Stimulated activated naive CD4-positive, alpha-beta T cell (primary cell): ENCODE measurements at regions not wholly inside any gene's neighbourhood (a gene's known extent, or its start where the extent isn't known, plus 50 kb on each side); places are given as distances from the start of the nearest gene placed in this dataset.
"Not testable (repeated sequence)": the region's sequence is repeated elsewhere in the genome, so short reads cannot be mapped to it uniquely, and the experiment has no call there.

ENCODE experiments used
- DNase-seq, 6 experiments: peaks; one replicate each; lab custom pipeline; 2025; lab: John Stamatoyannopoulos, UW

DNA sequence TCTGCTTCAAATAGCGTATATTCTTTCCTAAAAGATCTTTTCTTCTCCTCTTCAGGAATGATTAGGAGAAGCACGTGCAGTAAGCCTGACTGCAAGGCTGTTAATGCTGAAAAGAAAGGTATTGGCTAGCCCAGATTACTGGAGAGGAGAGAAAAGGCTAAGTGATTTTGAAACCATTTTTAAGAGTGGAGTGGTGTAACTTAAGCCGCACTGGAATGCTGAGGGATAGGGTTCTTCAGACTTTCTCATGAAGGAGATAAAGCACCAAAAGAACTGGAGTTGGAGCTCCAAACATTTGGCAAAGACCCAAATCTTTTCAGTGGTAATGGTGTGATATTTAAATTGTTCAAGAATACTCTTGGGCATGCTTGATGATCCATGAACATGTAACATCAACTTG, 388.3 kb downstream of the COG6 start:
- no peak for DNase-seq

DNA sequence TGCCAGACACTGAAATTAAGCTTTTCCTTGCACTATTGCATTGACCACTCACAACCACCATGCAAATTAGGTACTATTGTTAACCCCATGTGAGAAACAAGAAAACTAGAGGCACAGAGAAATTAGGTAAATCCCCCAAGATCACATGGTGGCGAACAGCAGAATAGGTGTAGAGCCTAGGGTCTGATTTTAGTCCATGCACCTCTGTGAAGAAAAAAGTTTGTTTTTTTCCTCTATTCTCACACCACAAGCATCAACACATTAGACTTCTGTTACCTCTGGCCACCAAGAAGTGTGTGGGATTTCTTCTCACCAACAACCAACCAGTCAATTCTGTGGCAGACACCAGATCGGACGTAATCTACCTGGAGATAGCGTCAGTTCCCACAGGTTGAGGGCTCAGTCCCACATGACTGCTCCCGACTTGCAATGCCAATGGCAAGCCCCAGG, 391.9 kb downstream of the COG6 start:
- DNase-seq: no peak

DNA sequence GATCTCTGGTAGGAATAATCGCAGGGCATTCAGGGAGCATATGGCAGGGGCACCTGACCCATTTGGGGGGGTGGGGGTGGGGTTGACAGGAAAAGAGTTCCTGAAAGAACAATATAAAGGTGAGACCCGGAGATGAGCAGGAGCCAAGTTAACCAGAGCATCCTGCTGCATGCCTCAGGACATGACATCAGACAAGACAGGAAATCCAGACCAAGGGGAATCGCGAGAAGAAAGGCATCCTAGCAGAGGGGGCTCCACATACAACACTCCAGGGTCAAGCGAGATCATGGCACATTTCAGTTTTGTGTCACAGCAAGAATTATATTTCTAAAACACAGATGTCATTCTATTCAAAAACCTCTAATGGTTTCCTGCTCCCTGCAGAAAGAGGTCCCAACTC, 393.1 kb downstream of the COG6 start:
- no peak for DNase-seq

DNA sequence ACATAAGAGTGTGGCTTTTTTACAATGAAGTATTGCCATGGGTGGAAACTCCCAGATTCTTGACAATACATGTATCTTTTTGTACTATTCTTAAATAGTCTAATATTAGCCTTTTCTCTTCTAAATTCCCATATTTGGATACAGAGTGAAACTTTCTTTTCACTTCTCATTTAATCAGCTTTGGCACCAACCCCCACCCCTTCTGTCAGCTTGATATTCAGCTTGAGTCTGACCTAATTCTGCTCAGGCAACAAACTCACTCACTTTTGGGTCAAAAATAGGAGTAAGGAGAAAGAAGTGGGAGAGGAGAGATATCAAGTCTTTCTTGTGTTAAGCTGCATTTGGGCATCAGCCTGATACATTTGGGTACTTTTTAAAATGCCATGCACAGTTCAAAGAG, 397.5 kb downstream of the COG6 start:
- no peak for DNase-seq

DNA sequence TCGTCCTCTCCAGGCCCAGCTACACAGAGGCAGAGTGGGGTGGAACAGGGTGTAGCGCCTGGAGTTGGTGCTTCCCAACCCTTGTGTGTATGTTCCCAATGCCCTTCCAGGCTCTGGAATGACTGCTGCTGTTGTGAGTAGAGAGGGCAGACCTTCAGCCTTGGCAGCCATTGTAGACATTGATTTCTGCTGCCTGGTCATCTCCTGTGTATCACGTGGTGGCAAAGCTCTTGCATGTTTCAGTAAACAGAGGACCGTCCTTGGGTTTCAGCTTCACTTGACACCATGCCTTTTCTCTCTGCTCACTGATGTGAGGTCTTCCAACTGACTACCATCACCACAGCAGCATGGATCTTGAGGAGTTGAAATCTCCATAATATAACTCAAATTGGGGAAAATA, 397.9 kb downstream of the COG6 start:
- DNase-seq: no peak

DNA sequence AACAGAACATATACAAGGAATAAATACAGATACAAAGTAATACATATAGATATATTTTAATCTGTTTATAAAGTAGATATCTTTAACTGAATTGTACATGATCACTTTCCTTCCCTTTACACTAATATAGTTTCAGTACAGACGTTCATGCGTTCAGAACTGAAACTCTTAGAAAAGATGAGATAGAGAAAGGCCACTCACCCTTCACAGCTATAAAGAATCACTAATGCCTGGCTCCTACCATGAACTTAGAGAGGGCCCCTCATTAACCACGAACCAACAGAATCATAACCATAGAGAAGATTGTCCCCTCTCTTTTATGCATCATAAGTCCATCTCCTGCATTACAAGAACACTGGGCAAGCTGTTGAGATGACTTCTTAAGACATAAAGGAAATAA, 399.0 kb downstream of the COG6 start:
- not testable (repeated sequence) for DNase-seq

DNA sequence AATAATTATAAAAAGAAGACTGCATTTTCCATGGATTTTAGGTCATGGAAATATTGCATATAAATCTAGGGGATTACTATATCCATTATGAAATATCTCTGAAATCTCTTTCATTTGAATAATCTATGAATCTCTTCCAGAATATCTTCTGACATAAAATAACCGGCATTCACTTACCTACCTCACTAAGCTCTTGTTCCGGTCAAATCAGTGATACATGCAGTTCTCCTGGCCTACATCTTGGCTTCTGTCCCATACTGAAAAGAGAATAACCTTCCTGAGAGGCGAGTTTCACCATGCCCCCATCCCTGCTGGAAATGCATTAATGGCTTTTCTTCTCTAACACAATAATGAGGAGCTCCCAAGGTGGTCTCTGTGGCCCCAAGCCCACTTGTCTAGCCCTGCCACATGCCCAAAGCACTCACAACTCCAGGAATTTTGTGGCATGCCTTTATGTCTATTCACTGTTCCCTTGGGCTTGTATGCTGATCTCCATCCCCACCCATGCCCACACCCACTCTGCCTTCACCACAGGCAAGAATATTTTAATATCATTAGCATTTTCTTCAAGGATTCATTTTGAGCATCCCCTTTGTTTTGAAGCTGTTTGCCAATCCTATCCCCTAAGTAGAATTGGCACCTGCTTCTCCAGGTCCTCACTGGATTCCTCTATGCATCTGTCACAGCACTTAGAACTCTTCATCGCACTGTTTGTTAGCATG, 401.6 kb downstream of the COG6 start:
- DNase-seq: no peak

DNA sequence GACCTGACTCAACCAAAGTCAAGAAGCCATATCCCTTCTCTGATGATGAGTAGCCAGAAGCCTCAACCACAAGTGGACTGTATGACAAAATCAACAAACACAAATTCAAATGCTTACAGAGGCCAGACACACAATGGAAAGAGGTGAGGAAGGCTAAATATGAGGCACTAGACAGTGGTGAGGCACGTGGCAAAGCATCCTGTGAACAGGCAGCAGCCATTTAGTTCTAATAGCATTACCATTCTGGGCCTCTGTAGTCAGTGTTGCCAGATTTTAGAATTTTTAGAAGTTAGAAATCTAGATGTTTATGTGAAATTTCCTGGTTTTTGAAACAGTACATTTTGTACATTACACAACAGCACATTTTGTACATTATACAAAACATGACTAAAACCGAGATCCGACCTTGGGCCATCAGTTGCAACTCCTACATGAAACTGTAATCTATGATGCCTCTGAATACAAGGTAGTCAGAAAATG, 403.3 kb downstream of the COG6 start:
- DNase-seq: no peak

DNA sequence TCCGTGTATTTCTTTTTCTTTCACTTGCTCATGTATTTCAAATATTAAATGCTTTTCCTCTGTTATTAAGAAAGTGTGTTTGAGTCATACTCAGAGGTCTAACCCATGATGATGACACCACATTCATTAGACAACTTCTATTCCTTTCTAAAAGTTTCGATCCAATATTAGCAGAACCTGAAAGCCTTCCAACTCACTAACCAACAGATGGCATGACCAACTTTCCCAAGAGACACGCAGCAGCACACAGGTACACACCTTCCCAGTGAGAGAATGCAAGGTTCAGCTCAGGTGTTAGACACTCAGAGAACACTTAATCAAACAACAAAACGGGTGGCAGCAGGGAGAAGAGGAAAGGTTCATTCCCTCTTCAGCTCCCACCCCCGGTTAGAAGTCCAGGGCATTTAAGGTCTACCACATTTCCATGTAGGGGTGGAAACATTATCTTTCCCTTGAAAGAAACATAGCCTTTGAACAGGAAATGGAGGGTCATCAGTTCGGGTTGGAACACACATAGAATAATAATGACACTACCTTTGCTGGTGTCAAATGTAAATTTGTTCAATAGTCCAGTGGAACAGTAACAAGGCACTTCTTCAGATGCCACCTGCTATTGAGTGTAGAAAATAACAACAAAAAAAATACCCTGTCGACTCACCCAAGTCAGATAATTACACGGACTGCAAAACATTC, 404.2 kb downstream of the COG6 start:
- DNase-seq: no peak

DNA sequence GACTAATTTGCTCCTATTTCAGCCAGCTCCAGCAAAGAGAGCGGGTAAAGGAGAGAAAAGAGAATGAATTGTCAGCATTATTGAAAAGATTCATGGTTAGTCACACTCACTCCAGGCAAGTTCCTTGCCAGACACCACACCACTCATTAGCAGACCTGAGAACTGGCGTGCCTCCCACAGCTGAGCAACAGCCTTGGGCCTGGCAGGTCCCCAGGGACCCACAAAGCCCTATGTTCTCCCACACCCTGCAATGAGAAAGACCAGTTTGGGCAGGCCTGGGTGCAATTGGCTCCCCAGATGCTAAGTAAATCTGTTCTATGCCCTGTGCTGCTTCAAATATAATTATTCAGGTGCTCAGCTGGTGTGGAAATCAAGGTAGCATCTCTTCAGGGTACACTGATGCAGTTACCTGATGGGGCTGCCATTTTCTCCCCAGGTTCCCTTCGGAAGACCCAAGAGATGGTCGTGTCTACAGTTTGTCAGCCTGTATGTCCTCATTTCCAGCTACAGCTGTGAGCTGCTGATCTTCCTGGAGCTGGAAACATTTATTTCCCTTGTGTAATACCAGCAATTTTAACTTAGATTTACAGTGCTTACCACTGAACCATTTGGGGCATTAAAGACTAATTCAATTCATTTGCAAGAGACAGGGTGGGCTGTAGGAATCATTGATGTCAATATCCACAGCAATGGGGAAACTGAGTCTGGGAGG, 405.0 kb downstream of the COG6 start:
- no peak for DNase-seq

DNA sequence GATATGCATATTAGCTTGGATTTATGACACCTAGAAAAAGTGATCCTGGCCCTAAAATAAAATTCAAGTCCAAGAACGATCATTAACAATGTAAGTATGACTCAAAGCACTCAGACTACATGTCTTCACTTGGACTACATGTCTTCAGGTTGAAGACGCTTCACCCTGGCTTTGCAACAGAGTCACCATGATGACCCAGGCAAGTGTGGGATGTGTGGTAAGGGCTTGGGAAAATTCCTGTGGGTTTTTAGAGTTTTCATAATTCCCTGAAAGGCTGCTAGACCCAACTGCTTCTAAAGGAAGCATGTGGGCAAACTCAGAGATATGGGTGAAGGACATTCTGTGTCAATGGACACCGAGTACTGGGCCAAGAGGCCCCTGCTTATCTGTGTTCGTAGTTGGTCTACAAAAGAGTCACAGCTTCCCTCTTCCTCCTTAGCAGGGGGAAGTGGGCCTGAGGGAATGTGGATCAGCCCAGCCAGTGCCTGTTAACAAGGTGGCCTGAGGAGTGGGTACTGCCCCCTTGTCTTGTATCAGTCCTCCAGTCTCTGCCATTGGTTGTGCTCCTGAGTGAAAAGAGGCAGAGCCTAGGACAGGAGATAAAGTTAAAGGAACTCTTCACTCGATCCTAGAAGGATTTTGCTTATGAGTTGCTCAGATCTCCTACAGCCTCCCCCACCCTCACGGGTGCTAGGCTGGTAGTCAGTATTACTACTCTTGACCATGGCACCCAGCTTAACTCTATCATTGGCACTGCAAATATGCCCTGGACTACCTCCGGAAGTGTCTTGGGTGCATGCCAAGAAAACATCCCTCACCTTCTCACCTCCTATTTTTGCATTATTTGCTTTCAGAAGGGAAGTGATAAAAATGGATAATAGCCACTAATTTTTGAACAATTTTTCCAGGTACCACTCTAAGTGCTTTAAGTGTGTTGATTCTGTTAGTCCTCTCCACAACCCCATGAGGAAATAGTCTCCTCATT, 406.3 kb downstream of the COG6 start:
- no peak for DNase-seq

DNA sequence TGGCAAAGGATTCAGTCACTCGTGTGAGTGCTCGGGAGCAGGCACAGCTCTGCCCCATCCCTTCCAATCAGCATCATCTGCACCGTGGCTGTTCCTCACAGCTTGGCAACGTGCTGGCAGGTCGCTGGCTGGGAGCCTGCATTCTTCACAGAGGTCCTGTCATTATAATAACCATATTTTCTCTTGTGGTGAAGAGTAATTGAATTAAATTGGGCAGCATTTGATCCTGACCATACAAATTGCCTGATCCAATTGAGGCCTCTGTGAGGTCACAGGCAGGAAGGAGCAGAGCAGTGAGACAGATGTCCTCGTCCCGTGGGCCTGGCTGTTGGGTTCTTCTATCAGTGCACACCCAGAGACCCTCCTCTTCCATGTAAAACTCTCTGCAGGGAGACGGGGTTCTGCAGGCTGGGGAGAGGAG, 407.8 kb downstream of the COG6 start:
- no peak for DNase-seq

DNA sequence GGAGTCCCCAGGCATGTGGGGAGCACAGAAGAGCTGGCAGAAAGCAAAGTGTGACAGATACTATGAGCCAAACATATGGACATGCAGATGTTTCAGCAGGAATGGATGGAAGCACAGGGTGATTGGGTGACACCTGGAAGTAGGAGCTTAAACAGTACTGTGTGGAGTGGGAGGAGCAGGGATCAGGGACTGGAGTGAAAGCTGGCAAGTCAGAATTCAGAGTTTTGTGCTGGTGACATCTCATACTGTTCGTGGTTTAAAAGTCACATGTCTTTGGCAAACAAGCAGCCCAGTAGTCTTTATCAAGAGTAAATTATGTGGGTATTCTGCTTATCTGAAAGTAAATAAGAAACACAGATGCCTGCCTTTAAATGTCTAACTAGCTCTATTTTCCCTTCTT, 408.2 kb downstream of the COG6 start:
- no peak for DNase-seq

DNA sequence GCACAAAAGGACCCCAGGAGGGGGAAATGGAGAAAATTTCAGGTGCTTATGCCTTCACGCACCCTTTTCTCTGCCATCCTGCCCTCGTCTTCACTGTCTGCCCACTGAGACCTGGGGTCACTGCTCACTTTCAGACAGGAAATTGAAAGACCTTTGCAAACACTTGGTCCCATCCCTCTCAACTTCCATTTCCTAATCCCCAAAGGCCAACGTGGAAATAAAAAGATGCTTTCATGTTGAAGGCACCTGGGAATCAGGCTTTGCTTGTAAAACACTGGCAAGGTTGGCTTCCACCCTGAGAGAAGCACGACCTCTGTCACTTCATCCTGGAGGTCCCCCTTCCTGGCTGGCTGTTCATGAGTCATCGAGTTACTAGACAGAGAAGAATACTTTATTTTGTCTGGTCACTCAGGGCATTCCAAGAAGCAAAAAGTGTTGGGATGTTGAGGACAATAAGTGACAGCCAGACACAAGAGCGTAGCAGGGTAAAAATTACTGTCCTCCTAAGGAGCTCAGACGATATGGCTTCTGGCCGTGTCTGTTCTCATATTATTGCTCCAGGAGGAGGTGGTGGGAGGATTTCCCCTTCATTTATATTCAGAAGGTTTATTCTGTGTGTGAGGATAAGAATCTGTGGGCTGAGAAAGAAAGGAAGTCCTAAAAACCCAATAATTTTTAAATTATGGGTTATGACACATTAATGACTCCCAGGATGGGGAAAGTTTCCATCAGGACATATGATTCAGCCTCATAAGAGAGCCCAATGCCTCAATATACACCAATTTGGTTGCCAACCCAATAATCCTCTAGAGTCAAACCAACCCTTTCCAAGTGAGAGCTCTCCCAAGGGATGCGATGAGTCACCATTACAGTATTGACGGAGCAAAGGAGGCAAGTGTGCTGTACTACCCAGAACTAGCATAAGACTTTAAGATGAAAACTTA, 409.0 kb downstream of the COG6 start:
- no peak for DNase-seq

DNA sequence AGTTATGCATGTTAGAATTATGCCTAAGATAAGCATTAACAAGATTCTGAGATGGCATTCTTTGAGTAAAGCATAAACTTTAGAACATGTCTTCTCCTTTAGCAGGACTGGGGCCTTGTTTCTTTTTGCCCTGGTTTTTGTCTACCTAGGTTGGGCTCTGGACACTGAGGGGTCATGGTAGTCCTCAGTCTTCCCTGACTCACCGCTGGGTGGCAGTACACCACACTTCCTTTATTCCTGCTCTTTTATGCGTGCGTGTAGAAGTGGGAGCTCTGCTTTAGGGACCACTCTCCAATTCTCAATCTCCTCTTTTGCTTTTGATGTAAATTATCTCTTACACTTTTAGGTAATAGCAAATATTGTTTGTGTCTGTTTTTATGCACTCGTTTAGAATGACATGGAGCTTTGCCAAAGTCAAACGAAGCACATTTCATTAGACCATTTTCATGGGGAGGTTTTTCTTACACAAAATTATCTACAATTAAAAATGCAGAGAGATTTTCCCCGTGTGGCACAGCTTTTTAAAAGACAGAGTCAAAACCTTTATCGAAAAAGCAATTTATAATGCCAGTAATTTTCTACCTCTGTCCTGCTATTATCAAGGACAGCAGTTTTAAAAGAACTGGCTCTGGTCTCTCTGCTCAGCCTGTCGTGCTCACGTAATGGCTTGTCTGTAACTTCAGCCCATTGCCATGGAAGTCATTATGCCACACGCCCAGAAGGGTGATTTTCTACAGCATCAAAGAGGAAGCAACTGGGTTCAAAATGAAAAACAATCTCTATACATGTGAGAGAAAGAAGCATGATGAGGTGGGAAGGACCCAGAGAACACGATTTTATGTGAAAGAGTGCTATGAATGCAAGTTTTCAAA, 413.9 kb downstream of the COG6 start:
- DNase-seq: peak; percentile 35 to 72 (median 60)

DNA sequence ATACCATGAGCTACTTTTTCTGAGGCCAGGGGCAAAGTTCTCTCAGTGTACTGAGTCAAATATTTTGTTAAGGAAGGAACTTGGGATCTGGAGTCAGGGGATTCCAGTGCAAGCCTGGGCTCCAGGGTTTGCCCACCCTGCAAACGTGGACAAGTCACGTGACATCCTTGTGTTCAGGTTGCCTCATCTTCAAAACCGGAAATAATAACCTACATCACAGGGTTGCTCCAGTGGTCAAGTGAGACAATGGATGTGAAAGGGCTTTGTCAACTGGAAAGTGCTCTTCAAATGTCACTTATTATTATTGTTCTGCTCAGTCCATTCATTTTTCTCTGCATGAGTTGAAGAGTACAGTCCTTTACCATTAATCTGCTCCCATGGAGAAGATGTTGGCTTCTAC, 414.9 kb downstream of the COG6 start:
- DNase-seq: no peak

DNA sequence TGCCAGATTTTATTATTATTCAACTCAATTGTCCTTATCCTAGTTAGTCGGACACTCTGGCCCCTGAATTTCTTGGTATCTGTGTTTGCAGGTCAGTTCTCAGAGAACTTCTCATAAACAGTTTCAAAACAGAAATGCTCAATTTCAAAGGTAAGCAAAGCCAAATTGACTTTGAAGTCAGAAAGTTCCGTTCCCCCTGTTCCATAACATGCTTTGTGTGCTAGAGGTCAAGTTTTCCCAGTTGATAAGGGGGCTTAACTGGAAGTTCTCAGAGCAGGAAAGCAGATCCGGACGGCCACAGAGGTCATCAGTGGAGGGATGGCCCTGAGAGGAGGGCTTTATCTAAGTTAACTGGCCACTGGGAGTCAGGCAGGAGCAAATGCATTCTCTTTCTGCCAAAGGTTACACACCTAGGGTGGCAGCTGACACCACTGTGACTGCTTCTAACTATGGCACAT, 417.2 kb downstream of the COG6 start:
- DNase-seq: no peak

DNA sequence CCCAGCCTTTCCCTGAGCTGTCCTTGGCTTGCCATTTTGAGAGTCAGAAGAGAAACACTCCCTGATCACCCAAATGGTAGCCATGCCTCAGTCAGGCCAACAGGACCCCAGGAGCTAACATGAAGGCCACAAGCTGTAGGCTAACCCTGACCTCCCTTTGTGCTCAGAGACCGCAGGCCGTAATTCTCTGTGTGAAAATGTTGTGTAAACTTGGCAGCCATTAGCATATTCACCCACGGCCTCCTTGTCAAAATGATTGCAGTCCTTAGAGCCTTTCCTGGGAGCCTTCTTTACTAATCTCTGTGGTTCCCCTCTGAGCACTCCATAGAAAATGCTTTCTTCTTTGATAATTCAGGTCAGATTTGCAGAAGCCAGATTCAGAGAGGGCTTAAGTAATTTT, 418.9 kb downstream of the COG6 start:
- no peak for DNase-seq

DNA sequence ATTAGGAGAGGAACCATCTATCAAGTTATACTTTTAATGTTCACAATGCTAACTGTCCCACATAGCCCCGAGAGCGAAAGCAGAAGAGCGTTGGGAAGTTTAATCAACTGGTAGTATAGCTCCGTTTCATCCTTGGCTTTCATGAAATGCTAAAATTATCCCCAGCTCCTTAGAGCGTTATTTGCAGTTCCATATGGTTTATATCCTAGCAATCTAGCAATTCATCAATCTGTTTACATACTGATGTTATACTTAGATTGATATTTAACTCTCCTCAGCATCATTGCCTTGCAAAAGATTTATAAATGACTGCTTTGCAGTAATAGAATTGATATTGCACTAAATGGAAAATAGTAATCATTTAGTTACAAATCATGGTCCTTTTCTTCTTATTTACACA, 419.8 kb downstream of the COG6 start:
- DNase-seq: no peak
